ENCODE measurements at regions not wholly inside any gene's neighbourhood (a gene's known extent, or its start where the extent isn't known, plus 50 kb on each side); places are given as distances from the start of the nearest gene placed in this dataset.
A peak's percentile ranks its signal among the peaks of the same experiment; 100 is the strongest.

DNA sequence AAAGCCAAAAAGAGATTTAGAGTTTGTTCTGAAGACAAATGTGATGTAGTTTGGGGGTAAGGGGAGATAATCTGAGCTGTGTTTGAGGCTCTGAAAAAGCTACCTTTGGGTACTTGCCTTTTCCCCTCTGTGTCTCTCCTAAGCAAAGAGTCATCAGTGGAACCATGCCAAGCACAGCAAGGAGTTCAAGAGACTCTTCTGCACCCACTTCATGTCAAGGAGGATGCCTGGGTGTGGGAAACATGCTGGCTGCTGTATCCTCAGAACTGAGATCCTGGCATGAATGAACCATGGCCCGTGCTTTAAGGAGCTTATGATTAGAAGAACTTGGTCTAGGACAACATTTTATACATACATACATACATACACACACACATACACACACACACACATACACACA lies 142.9 kb downstream of the NOC3L start:
- in situ Hi-C loops (cut with MboI) = no loop called here
- whole genome bisulfite sequencing, 2 experiments (ENCODE audit: low coverage in 1 of 2, low lambda C conversion rate in 2 of 2, missing lambda C conversion rate in 2 of 2) = 67 to 80% methylated on average over 1 of the region's 1 CpG
- no peaks in the 10 kb centered on the region for H3K27me3 ChIP-seq (replicated peaks; ENCODE audit: insufficient read depth)

DNA sequence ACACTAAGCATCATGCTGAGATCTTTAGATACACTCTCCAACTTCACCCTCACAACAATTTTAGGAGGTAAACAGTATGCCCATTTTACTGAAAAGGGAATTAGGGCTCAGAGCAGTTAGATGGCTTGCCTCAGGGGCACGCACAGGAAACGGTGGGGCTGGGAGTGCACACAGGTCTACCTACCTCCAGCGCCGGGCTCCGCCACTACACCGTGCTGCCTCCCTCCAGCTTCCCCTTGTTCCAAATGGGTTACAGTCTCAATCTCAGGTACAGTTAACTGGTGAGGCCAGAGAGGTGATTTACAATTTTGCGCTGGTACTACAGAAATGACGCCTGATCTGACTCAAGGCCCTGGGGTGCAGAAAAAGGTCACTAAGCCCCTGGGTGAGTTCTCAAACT lies 142.0 kb downstream of the NOC3L start:
- Histone ChIP-seq H3K9ac (no peak overlapping the region), H3K27ac (no peak overlapping the region), H4K20me1 (ENCODE audit: insufficient read depth) (no peaks in the 10 kb centered on the region), H3K9me2 (ENCODE audit: insufficient read depth) (no peaks in the 10 kb centered on the region), H3K27me3 (replicated peaks; ENCODE audit: insufficient read depth) (no peaks in the 10 kb centered on the region), H3K4me2 (ENCODE audit: unreplicated experiment) (no peak overlapping the region), H3K79me2 (ENCODE audit: insufficient read depth) (no peaks in the 10 kb centered on the region), H3K4me3 (no peak overlapping the region), H3F3A (ENCODE audit: insufficient read depth) (peaks cover 20% of the 10 kb centered on the region), H3K9me3 (ENCODE audit: low read depth) (no peaks in the 10 kb centered on the region), H2AFZ (no peak overlapping the region), H3K4me1 (ENCODE audit: insufficient read depth) (peaks cover 16% of the 10 kb centered on the region; the same call in 1 of the 2 replicates), H3K36me3 (ENCODE audit: low read depth) (no peaks in the 10 kb centered on the region)
- no peak for TF ChIP-seq EZH2 (IDR thresholded peaks at IDR 0.05; ENCODE audit: insufficient read depth, poor library complexity, severe bottlenecking)
- no peak for TF ChIP-seq EZH2phosphoT487 (IDR thresholded peaks at IDR 0.05; ENCODE audit: insufficient read depth, low read depth)
- DNase-seq = no peak
- in situ Hi-C loops (cut with MboI) = no loop called here
- 93% methylated on average over 8 of the region's 8 CpGs for WGBS, 2 experiments (ENCODE audit: low coverage in 1 of 2, low lambda C conversion rate in 2 of 2, missing lambda C conversion rate in 2 of 2)

More for the DNA sequence above, 142.9 kb downstream of the NOC3L start:
- no peak for TF ChIP-seq EZH2phosphoT487 (IDR thresholded peaks at IDR 0.05; ENCODE audit: insufficient read depth, low read depth)
- no peak for TF ChIP-seq EZH2 (IDR thresholded peaks at IDR 0.05; ENCODE audit: insufficient read depth, poor library complexity, severe bottlenecking)
- Histone ChIP-seq H3K36me3 (ENCODE audit: low read depth) (no peaks in the 10 kb centered on the region), H3F3A (ENCODE audit: insufficient read depth) (peaks cover 11% of the 10 kb centered on the region), H2AFZ (no peak overlapping the region), H3K9me2 (ENCODE audit: insufficient read depth) (no peaks in the 10 kb centered on the region), H3K9me3 (ENCODE audit: low read depth) (no peaks in the 10 kb centered on the region), H3K4me2 (ENCODE audit: unreplicated experiment) (no peak overlapping the region), H3K79me2 (ENCODE audit: insufficient read depth) (no peaks in the 10 kb centered on the region), H3K27ac (no peak overlapping the region), H3K4me3 (no peak overlapping the region), H3K4me1 (ENCODE audit: insufficient read depth) (peaks cover 14% of the 10 kb centered on the region; the same call in 1 of the 2 replicates), H3K9ac (no peak overlapping the region), H4K20me1 (ENCODE audit: insufficient read depth) (no peaks in the 10 kb centered on the region)
- peak; percentile 39 for DNase-seq

DNA sequence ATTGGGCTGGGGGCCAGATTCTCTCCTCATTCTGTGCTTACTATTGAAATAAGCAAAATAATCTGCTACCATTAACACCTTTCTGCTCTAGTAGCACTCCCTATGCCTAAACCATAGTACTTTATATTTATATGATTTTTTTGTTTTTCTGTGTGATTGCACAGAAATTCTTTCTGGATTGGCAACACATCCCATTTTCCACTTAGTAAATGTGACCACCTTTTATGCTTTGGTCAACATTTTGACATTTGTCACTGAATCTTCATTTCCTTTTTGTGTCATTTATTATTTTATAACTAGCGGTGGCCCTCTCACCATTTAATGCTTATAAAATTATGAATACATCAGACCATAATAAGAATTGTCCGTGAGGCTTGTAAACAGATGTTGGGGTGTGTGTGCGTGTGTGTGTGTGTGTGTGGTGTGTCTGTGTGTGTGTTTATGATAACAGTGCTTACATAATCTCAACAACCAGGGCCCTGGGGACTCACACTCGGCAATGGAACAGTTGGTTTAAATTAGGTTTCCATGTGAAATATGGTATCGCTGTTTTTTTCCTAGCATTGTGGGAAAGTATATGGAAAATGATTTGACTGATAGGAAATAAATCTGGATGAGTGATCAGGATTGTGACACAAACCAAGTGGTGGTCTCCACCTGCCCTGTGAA lies 138.9 kb downstream of the NOC3L start:
- no peak for TF ChIP-seq EZH2 (IDR thresholded peaks at IDR 0.05; ENCODE audit: insufficient read depth, poor library complexity, severe bottlenecking)
- TF ChIP-seq EZH2phosphoT487 (IDR thresholded peaks at IDR 0.05; ENCODE audit: insufficient read depth, low read depth) = no peak
- H3K36me3 ChIP-seq (ENCODE audit: low read depth) = no peaks in the 10 kb centered on the region
- no peak for DNase-seq
- no peaks in the 10 kb centered on the region for H3K9me3 ChIP-seq (ENCODE audit: low read depth)
- H3F3A ChIP-seq (ENCODE audit: insufficient read depth) = peaks cover 23% of the 10 kb centered on the region
- H4K20me1 ChIP-seq (ENCODE audit: insufficient read depth) = no peaks in the 10 kb centered on the region
- no peaks in the 10 kb centered on the region for H3K27me3 ChIP-seq (replicated peaks; ENCODE audit: insufficient read depth)
- peaks cover 9% of the 10 kb centered on the region; the same call in 1 of the 2 replicates for H3K4me1 ChIP-seq (ENCODE audit: insufficient read depth)
- H3K27ac ChIP-seq = no peak overlapping the region; the same call in 1 of the 2 replicates
- peak overlapping the region; percentile 26 for H3K4me2 ChIP-seq (ENCODE audit: unreplicated experiment)
- WGBS, 2 experiments (ENCODE audit: low coverage in 1 of 2, low lambda C conversion rate in 2 of 2, missing lambda C conversion rate in 2 of 2) = 65 to 74% methylated on average over 5 of the region's 5 CpGs
- H3K9me2 ChIP-seq (ENCODE audit: insufficient read depth) = no peaks in the 10 kb centered on the region
- H3K79me2 ChIP-seq (ENCODE audit: insufficient read depth) = no peaks in the 10 kb centered on the region
- no peak overlapping the region for H3K4me3 ChIP-seq
- no peak overlapping the region for H2AFZ ChIP-seq
- no peak overlapping the region for H3K9ac ChIP-seq
- in situ Hi-C loops (cut with MboI) = no loop called here

DNA sequence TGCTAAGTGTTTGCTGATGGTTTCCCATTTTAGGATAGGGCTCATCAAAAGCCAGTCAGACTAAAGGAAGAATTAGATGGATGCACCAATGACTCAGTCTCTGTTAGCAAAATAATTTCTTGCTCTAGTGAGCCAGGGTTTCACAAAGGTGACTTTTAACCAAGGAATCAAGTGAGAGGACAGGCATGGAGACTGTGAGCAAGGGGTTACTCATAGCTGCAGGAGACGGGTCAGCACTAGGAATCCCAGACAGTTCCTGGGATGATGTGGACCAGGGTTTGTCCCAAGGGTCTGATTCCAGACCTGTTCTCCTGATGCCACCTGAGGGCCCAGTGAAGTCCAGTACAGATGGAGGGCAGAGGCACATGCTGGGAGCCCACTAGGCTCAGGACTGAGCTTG lies 138.1 kb downstream of the NOC3L start:
- in situ Hi-C loops (cut with MboI) = no loop called here
- no peaks in the 10 kb centered on the region for H4K20me1 ChIP-seq (ENCODE audit: insufficient read depth)
- H3K4me2 ChIP-seq (ENCODE audit: unreplicated experiment) = peak overlapping the region; percentile 26
- peak; percentile 81 for DNase-seq
- H3K4me1 ChIP-seq (ENCODE audit: insufficient read depth) = peaks cover 9% of the 10 kb centered on the region; the same call in 1 of the 2 replicates
- no peak for TF ChIP-seq EZH2phosphoT487 (IDR thresholded peaks at IDR 0.05; ENCODE audit: insufficient read depth, low read depth)
- no peak for TF ChIP-seq EZH2 (IDR thresholded peaks at IDR 0.05; ENCODE audit: insufficient read depth, poor library complexity, severe bottlenecking)
- no peaks in the 10 kb centered on the region for H3K36me3 ChIP-seq (ENCODE audit: low read depth)
- no peak overlapping the region; the same call in 1 of the 2 replicates for H3K27ac ChIP-seq
- no peak overlapping the region for H3K9ac ChIP-seq
- H2AFZ ChIP-seq = no peak overlapping the region
- no peaks in the 10 kb centered on the region for H3K9me3 ChIP-seq (ENCODE audit: low read depth)
- WGBS, 2 experiments (ENCODE audit: low coverage in 1 of 2, low lambda C conversion rate in 2 of 2, missing lambda C conversion rate in 2 of 2) = 0% methylated on average over 1 of the region's 1 CpG
- no peak overlapping the region for H3K4me3 ChIP-seq
- no peaks in the 10 kb centered on the region for H3K9me2 ChIP-seq (ENCODE audit: insufficient read depth)
- H3K27me3 ChIP-seq (replicated peaks; ENCODE audit: insufficient read depth) = no peaks in the 10 kb centered on the region
- H3K79me2 ChIP-seq (ENCODE audit: insufficient read depth) = no peaks in the 10 kb centered on the region
- H3F3A ChIP-seq (ENCODE audit: insufficient read depth) = peaks cover 23% of the 10 kb centered on the region

All from GM23248 (cell line).